ENCODE measurements at regions not wholly inside any gene's neighbourhood (a gene's known extent, or its start where the extent isn't known, plus 50 kb on each side); places are given as distances from the start of the nearest gene placed in this dataset.

DNA sequence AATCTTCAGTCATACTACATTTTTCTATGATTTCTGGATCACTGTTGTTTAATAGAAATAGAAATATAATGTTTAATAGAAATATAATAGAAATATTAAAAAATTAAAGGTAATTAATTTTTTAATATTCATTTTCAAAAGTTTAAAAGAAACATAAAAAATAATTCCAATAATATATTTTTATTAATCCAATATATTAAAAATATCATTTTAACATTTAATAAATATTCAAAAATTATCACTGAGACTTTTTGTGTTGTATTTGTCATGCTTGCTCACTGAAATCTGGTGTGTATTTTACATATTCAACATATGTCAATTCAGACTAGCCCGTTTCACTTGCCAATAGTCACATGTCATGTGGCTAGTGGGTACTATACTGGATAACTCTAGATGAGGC, 80.6 kb upstream of the SLCO6A1 start:
- TF ChIP-seq, protein P1, sequence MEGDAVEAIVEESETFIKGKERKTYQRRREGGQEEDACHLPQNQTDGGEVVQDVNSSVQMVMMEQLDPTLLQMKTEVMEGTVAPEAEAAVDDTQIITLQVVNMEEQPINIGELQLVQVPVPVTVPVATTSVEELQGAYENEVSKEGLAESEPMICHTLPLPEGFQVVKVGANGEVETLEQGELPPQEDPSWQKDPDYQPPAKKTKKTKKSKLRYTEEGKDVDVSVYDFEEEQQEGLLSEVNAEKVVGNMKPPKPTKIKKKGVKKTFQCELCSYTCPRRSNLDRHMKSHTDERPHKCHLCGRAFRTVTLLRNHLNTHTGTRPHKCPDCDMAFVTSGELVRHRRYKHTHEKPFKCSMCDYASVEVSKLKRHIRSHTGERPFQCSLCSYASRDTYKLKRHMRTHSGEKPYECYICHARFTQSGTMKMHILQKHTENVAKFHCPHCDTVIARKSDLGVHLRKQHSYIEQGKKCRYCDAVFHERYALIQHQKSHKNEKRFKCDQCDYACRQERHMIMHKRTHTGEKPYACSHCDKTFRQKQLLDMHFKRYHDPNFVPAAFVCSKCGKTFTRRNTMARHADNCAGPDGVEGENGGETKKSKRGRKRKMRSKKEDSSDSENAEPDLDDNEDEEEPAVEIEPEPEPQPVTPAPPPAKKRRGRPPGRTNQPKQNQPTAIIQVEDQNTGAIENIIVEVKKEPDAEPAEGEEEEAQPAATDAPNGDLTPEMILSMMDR (IDR thresholded peaks at IDR 0.05; ENCODE audit: unreplicated experiment) = no peak
- DNase-seq (ENCODE audit: low spot score) = no peak
- Mint-ChIP-seq H3K27ac (ENCODE audit: unreplicated experiment) (no peak overlapping the region), H3K27me3 (ENCODE audit: unreplicated experiment) (no peaks in the 10 kb centered on the region), H3K9me3 (ENCODE audit: unreplicated experiment) (no peaks in the 10 kb centered on the region), H3K36me3 (ENCODE audit: low read depth, unreplicated experiment) (no peaks in the 10 kb centered on the region), H3K4me3 (ENCODE audit: unreplicated experiment) (no peak overlapping the region), H3K4me1 (ENCODE audit: unreplicated experiment) (no peaks in the 10 kb centered on the region)

DNA sequence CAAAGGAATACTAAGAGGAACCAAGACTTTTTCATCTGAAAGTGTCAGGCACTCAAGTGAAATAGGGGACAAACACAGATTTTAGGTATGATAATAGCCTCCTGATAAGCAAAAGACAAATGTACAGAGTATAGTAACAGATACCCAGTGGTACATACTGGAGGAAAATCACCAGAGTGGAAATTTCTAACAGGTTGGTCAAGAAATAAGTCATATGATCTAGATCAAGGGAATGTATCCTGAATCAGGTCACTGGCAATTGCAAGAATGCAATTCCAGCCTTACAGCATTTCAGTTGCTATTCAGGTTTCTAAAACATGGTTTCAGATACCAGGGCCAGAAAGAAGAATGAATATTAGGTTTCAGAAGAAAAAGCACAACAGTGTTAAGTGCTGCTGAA, 82.2 kb upstream of the SLCO6A1 start:
- Mint-ChIP-seq H3K4me3 (ENCODE audit: unreplicated experiment) (no peak overlapping the region), H3K27me3 (ENCODE audit: unreplicated experiment) (no peaks in the 10 kb centered on the region), H3K36me3 (ENCODE audit: low read depth, unreplicated experiment) (no peaks in the 10 kb centered on the region)

GRCh38 chr5:102582696-102583095, 83.9 kb upstream of the SLCO6A1 start:
- TF ChIP-seq, protein P1 (IDR thresholded peaks at IDR 0.05; ENCODE audit: unreplicated experiment) = no peak
- no peaks in the 10 kb centered on the region for H3K4me1 Mint-ChIP-seq (ENCODE audit: unreplicated experiment)
- no peak overlapping the region for H3K4me3 Mint-ChIP-seq (ENCODE audit: unreplicated experiment)
- DNase-seq (ENCODE audit: low spot score) = no peak
- no peaks in the 10 kb centered on the region for H3K9me3 Mint-ChIP-seq (ENCODE audit: unreplicated experiment)
- no peak overlapping the region for H3K27ac Mint-ChIP-seq (ENCODE audit: unreplicated experiment)
- H3K36me3 Mint-ChIP-seq (ENCODE audit: low read depth, unreplicated experiment) = no peaks in the 10 kb centered on the region
- H3K27me3 Mint-ChIP-seq (ENCODE audit: unreplicated experiment) = no peaks in the 10 kb centered on the region

More for the DNA sequence above, 82.2 kb upstream of the SLCO6A1 start:
- TF ChIP-seq, protein P1 (IDR thresholded peaks at IDR 0.05; ENCODE audit: unreplicated experiment) = no peak
- Mint-ChIP-seq H3K27ac (ENCODE audit: unreplicated experiment) (no peak overlapping the region), H3K4me1 (ENCODE audit: unreplicated experiment) (no peaks in the 10 kb centered on the region), H3K9me3 (ENCODE audit: unreplicated experiment) (no peaks in the 10 kb centered on the region)
- DNase-seq (ENCODE audit: low spot score) = no peak

DNA sequence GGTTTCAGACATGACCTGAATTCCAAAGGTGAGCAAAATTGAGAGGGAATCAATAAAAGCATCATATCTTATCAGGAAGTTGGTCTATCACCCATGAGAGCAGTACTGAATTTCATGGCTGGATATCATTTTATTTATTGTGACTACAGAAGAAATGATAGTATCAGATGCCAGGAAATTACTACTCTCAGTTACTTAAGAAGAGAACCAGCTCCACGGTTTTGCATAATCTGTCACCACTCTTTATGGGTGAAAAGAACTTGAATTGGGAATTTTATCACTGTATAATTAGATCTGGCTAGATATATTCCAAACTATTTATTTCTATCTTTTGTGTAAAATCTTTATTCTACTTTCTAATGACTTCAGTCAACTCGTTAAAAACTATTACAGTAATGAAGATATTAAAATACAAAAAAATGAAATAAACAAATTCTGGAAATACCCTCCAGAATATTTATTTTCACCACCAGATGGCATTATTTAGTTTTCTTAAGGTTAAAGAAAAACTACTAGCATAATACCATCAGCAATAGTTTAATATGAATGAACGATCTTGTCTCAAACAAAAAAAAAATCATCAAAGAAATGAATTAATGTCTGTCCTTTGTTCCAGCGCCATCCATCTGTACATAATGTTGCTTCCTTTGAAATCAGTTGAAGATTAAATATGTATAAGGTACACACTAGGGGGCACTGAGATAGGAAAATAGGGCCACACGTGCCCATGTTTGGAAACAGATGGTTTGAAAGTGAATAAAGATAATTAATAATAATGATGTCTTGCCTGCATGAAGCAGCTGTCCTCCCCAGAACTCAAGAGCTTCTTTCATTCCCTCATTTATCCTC, 84.7 kb upstream of the SLCO6A1 start:
- Mint-ChIP-seq H3K36me3 (ENCODE audit: low read depth, unreplicated experiment) (no peaks in the 10 kb centered on the region), H3K4me3 (ENCODE audit: unreplicated experiment) (no peak overlapping the region), H3K9me3 (ENCODE audit: unreplicated experiment) (no peaks in the 10 kb centered on the region), H3K27me3 (ENCODE audit: unreplicated experiment) (no peaks in the 10 kb centered on the region), H3K4me1 (ENCODE audit: unreplicated experiment) (no peaks in the 10 kb centered on the region), H3K27ac (ENCODE audit: unreplicated experiment) (no peak overlapping the region)
- TF ChIP-seq, protein P1 (IDR thresholded peaks at IDR 0.05; ENCODE audit: unreplicated experiment) = peak; percentile 71
- DNase-seq (ENCODE audit: low spot score) = no peak

- TF ChIP-seq, protein P1 (IDR thresholded peaks at IDR 0.05; ENCODE audit: unreplicated experiment) = no peak
- H3K4me1 Mint-ChIP-seq (ENCODE audit: unreplicated experiment) = no peaks in the 10 kb centered on the region
- no peak overlapping the region for H3K4me3 Mint-ChIP-seq (ENCODE audit: unreplicated experiment)
- no peaks in the 10 kb centered on the region for H3K9me3 Mint-ChIP-seq (ENCODE audit: unreplicated experiment)
- H3K36me3 Mint-ChIP-seq (ENCODE audit: low read depth, unreplicated experiment) = no peaks in the 10 kb centered on the region
- no peak overlapping the region for H3K27ac Mint-ChIP-seq (ENCODE audit: unreplicated experiment)
- H3K27me3 Mint-ChIP-seq (ENCODE audit: unreplicated experiment) = no peaks in the 10 kb centered on the region
- DNase-seq (ENCODE audit: low spot score) = no peak
Observed at GRCh38 chr5:102589661-102590060, 90.9 kb upstream of the SLCO6A1 start.
